PFSK-1 (cell line): ENCODE measurements at regions not wholly inside any gene's neighbourhood (a gene's known extent, or its start where the extent isn't known, plus 50 kb on each side); places are given as distances from the start of the nearest gene placed in this dataset.

ENCODE experiments used
- FOXP2 ChIP-seq: optimal IDR thresholded peaks from 2 replicates; pipeline ENCODE3; 2011; ENCODE audit warnings: borderline replicate concordance, control low read depth, inconsistent platforms; ENCODE audit not compliant: insufficient read depth; ENCODE audit errors: extremely low read length, extremely low read depth
- POLR2AphosphoS5 ChIP-seq: IDR thresholded peaks from 2 replicates; pipeline ENCODE4 v1.6.1; 2012; ENCODE audit warnings: low read depth, mild to moderate bottlenecking, control low read depth, low read length, moderate library complexity
- SIN3A ChIP-seq: IDR thresholded peaks from 2 replicates; pipeline ENCODE4 v1.6.1; 2012; ENCODE audit warnings: mild to moderate bottlenecking, low read length, moderate library complexity, borderline replicate concordance; ENCODE audit not compliant: insufficient read depth
- TAF1 ChIP-seq: IDR thresholded peaks from 2 replicates; pipeline ENCODE4 v1.6.1; 2012; ENCODE audit warnings: low read length, control low read depth, borderline replicate concordance; ENCODE audit not compliant: insufficient read depth
- TF ChIP-seq, protein P1 (sequence below), 2 experiments: IDR thresholded peaks; 2 replicates each; pipeline versions ENCODE4 v1.6.1 to v1.8.0; 2011 to 2012; ENCODE audit warnings: low read depth in 2 of 2, low read length in 2 of 2, control low read depth in 1 of 2, inconsistent platforms in 1 of 2, mild to moderate bottlenecking in 1 of 2, moderate library complexity in 1 of 2; ENCODE audit not compliant: insufficient read depth in 1 of 2

DNA sequence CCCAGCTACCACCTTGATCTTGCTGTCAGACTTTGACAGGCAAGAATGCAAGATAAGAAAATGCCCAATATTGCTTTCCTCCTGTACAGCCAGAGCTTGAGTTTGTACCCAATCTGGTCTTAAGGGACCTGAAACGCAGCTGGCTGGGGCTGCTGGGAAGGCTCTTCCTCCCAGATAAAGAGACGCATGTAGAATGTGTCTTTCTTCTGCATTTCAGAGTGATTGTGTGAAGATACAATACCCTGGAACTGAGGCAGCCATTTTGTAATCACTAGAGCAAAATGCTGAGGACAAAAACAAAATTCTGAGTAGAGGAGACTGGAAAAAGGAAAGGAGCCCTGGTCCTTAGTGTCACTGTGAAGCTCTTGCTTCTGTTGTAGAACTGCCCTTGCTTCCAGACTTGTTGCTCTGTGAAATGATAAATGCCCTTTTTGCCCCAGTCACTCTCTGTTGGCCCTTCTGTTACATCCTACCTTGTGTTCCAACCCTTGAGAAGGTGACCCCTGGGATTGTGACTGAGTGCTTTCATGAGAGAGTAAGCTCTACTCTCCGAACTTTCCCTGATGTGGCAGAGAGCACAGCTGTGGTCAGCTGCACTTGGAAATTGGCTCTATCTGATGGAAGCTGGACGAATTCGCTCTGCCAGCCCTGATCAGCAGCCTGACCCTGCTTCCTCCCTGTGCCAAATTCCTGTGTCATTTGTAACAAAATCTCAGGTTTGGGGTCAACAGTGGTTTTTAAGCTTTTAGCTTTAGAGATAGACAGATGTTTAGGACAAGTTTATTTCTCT, 137.4 kb upstream of the RBMS1 start:
- TF ChIP-seq FOXP2: no peak

DNA sequence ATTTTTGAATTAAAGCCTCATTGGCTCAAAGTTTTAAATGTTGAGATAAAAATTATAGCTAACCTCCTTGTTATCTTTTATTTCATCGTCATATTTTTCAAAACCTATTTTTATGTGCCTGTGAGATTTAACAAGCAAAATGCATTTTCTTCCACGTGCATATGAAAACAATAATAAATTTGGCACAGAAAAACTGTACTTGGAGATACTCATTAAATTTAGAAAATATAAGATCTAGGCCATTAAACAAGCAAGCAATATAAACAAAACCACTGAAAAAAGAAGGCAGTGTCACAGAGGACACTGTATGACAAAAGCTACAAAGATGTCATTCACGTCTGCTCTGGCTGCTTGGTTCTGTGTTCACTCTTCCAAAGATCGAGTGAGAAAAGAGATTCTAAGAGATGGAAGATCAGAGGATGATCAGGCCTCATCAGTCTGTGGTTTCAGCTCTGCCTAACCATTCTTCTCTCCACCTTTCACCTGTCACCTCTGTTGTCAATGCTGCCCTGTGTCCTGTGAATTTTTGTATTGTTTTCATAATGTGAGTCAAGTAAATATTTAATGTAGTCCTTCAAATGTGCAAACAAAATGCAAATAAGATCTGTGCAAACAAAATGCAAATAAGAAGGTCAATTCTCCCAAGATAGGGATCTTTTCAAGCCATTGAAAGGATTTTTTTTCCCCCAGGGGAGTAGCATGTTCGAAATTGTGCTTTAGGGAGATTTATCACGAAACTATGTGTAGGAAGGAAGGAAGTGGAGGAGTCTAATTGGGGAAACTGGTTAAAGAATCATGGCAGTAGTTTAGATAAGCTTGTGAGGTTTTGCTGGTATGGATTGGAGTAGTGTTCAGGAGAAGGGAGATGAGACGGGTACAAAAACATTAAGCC, 138.7 kb upstream of the RBMS1 start:
- TF ChIP-seq FOXP2 (no peak), POLR2AphosphoS5 (no peak), SIN3A (no peak), TAF1 (no peak)
- TF ChIP-seq, protein P1, sequence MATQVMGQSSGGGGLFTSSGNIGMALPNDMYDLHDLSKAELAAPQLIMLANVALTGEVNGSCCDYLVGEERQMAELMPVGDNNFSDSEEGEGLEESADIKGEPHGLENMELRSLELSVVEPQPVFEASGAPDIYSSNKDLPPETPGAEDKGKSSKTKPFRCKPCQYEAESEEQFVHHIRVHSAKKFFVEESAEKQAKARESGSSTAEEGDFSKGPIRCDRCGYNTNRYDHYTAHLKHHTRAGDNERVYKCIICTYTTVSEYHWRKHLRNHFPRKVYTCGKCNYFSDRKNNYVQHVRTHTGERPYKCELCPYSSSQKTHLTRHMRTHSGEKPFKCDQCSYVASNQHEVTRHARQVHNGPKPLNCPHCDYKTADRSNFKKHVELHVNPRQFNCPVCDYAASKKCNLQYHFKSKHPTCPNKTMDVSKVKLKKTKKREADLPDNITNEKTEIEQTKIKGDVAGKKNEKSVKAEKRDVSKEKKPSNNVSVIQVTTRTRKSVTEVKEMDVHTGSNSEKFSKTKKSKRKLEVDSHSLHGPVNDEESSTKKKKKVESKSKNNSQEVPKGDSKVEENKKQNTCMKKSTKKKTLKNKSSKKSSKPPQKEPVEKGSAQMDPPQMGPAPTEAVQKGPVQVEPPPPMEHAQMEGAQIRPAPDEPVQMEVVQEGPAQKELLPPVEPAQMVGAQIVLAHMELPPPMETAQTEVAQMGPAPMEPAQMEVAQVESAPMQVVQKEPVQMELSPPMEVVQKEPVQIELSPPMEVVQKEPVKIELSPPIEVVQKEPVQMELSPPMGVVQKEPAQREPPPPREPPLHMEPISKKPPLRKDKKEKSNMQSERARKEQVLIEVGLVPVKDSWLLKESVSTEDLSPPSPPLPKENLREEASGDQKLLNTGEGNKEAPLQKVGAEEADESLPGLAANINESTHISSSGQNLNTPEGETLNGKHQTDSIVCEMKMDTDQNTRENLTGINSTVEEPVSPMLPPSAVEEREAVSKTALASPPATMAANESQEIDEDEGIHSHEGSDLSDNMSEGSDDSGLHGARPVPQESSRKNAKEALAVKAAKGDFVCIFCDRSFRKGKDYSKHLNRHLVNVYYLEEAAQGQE (IDR thresholded peaks at IDR 0.05; ENCODE audit: insufficient read depth in 1 of 2, low read depth in 2 of 2, low read length in 2 of 2): no peak

DNA sequence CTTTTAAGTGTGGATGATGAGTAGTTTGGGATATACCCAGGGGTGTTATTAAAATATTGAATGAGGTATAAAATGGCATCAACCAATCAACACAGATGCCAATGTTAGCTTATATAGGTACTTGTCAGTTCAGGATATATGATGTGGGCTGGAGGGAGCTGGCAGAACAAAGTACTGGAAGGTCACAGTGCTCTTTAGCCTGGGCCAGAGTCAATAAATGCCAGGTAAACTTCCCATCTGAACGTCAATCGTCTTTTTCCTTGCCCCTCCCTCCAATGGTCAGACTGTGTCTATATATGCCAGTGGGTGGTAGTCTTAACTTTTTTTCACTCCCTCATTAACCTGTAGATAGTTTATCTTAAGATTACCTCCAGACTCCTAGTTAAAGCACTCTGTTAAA, 140.8 kb upstream of the RBMS1 start:
- TF ChIP-seq POLR2AphosphoS5 (no peak), SIN3A (no peak), TAF1 (no peak), FOXP2 (no peak)
- TF ChIP-seq, protein P1 (IDR thresholded peaks at IDR 0.05; ENCODE audit: insufficient read depth in 1 of 2, low read depth in 2 of 2, low read length in 2 of 2): no peak

DNA sequence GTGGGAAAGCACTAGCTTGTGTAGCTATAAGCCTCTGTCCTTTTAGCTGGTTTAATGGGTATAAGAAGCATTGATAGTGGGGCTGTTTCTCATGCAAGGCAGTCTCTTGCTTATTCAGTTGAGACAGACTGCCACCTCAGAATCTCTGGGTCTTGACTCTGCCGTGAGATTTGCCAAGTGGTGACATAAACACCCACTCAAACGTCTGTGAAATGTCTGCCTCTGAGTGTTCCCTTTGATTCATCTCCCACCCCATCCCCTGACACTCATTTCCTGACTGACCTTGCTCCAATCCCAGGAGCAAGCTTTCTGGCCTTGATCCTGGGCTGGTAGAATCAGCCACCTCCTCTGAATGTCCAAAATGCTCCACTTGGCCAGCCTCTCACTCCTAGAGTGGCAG, 141.9 kb upstream of the RBMS1 start:
- TF ChIP-seq TAF1 (no peak), POLR2AphosphoS5 (no peak), FOXP2 (no peak), SIN3A (no peak)
- TF ChIP-seq, protein P1 (IDR thresholded peaks at IDR 0.05; ENCODE audit: insufficient read depth in 1 of 2, low read depth in 2 of 2, low read length in 2 of 2): no peak

DNA sequence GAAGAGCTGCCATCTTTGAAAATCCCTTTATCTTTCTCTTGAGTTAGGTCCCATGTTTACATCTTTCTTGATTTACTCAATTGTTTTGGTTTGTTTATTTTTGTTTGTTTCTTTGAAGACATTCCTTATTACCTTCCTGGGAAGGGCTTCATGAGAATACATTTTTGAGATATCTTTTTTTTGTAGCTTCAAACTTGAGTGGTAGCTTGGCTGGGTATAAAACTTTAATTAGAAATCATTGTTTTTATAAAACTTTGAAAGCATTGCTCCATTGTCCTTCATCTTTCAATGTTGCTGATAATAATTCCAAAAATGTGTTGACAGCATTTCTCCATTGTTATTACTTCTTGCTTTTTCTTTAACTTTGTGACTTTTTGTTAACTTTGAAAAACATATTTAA, 145.9 kb upstream of the RBMS1 start:
- TF ChIP-seq POLR2AphosphoS5: no peak
- TF ChIP-seq, protein P1 (IDR thresholded peaks at IDR 0.05; ENCODE audit: insufficient read depth in 1 of 2, low read depth in 2 of 2, low read length in 2 of 2): no peak
- TF ChIP-seq SIN3A: no peak
- TF ChIP-seq TAF1: no peak
- no peak for TF ChIP-seq FOXP2
